Ishikawa (cell line): ENCODE measurements at regions not wholly inside any gene's neighbourhood (a gene's known extent, or its start where the extent isn't known, plus 50 kb on each side); places are given as distances from the start of the nearest gene placed in this dataset.

Source experiments
- CREB1 ChIP-seq: IDR thresholded peaks from 2 replicates; pipeline ENCODE4 v1.6.1; 2012; ENCODE audit warnings: low read depth
- EP300 ChIP-seq: IDR thresholded peaks from 2 replicates; pipeline ENCODE4 v1.6.1; 2012; ENCODE audit warnings: borderline replicate concordance
- FOXM1 ChIP-seq: IDR thresholded peaks from 2 replicates; pipeline ENCODE4 v1.6.1; 2012; ENCODE audit warnings: low read depth, borderline replicate concordance
- MAX ChIP-seq: IDR thresholded peaks from 2 replicates; pipeline ENCODE4 v1.6.1; 2012
- RAD21 ChIP-seq: IDR thresholded peaks from 2 replicates; pipeline ENCODE4 v1.6.1; 2012; ENCODE audit warnings: low read depth
- REST ChIP-seq: IDR thresholded peaks from 2 replicates; pipeline ENCODE4 v1.6.1; 2012; ENCODE audit warnings: low read depth, mild to moderate bottlenecking
- TAF1 ChIP-seq: IDR thresholded peaks from 2 replicates; pipeline ENCODE4 v1.6.1; 2012; ENCODE audit warnings: low read depth, mild to moderate bottlenecking
- YY1 ChIP-seq: IDR thresholded peaks from 2 replicates; pipeline ENCODE4 v1.6.1; 2012; ENCODE audit warnings: low read depth
- ZBTB7A ChIP-seq: IDR thresholded peaks from 2 replicates; pipeline ENCODE4 v1.6.1; 2012; ENCODE audit warnings: low read depth

GRCh38 chr2:45282646-45283045 lies 273.4 kb upstream of the SIX2 start:
- TF ChIP-seq FOXM1 (no peak), TAF1 (no peak), EP300 (no peak), MAX (no peak), CREB1 (no peak), REST (no peak), ZBTB7A (no peak), YY1 (no peak), RAD21 (no peak)
